Calu3 (cell line): ENCODE measurements at regions not wholly inside any gene's neighbourhood (a gene's known extent, or its start where the extent isn't known, plus 50 kb on each side); places are given as distances from the start of the nearest gene placed in this dataset.

Experiments
- BruUV-seq: library from RNA; stranded (reverse); fragments of 400-500 nt; replicated peaks from 2 replicates; lab custom pipeline; 2021; lab: Mats Ljungman, UMichigan
- CTCF ChIA-PET: fragments of 300-600 bp; sonication (Branson Sonifier 250); formaldehyde crosslinking; loops from one replicate; lab custom pipeline; 2022; ENCODE audit warnings: antibody characterized with exemption; lab: Charles Lee
- DNase-seq: peaks from one replicate; pipeline ENCODE4 v3.0.0; 2022
- H3K27ac Mint-ChIP-seq: one replicate; pipeline ENCODE4 v1.8.0; 2022; ENCODE audit warnings: mixed read lengths; ENCODE audit not compliant: unreplicated experiment
- H3K27me3 Mint-ChIP-seq: one replicate; pipeline ENCODE4 v1.8.0; 2022; ENCODE audit warnings: mixed read lengths; ENCODE audit not compliant: unreplicated experiment
- H3K36me3 Mint-ChIP-seq: one replicate; pipeline ENCODE4 v1.8.0; 2022; ENCODE audit warnings: mild to moderate bottlenecking, moderate library complexity, mixed read lengths; ENCODE audit not compliant: insufficient read depth, unreplicated experiment
- H3K4me1 Mint-ChIP-seq: one replicate; pipeline ENCODE4 v1.8.0; 2022; ENCODE audit warnings: mild to moderate bottlenecking, low read depth, mixed read lengths; ENCODE audit not compliant: unreplicated experiment
- H3K4me3 Mint-ChIP-seq: one replicate; pipeline ENCODE4 v1.8.0; 2022; ENCODE audit warnings: mild to moderate bottlenecking, low read depth, moderate library complexity, mixed read lengths; ENCODE audit not compliant: unreplicated experiment
- H3K9me3 Mint-ChIP-seq: one replicate; pipeline ENCODE4 v1.8.0; 2022; ENCODE audit warnings: low read depth, mixed read lengths; ENCODE audit not compliant: unreplicated experiment
- CTCF ChIP-seq: fragments of 200-600 bp; IDR thresholded peaks from one replicate; pipeline ENCODE4 v1.8.0; 2022; ENCODE audit warnings: antibody characterized with exemption; ENCODE audit not compliant: unreplicated experiment
- intact Hi-C: fragments of 100-400 bp; cut with micrococcal nuclease; formaldehyde crosslinking; loops from one replicate; pipeline ENCODE4 v1.10.0; 2022; ENCODE audit not compliant: unreplicated experiment

- no peak for DNase-seq
- Mint-ChIP-seq H3K4me1 (no peaks in the 10 kb centered on the region), H3K36me3 (no peaks in the 10 kb centered on the region), H3K27me3 (peaks cover 20% of the 10 kb centered on the region), H3K9me3 (no peaks in the 10 kb centered on the region), H3K4me3 (no peak overlapping the region), H3K27ac (no peak overlapping the region)
- TF ChIP-seq CTCF, result no peak
- BruUV-seq, result no TSS peak
- intact Hi-C loops, result no loop called here
- CTCF ChIA-PET, result interaction anchor here (0.7 kb wide), 2 partner anchors 88 to 261 kb away, joined by 3 to 4 read pairs; no protein-coding TSS in a partner anchor
Observed at GRCh38 chr20:20933142-20933958, 172.8 kb downstream of the LINC00237 start.

GRCh38 chr20:20932156-20932555 is 174.0 kb downstream of the LINC00237 start:
- no peak for TF ChIP-seq CTCF
- no peak overlapping the region for H3K4me3 Mint-ChIP-seq
- H3K27ac Mint-ChIP-seq, result no peak overlapping the region
- DNase-seq, result no peak
- no TSS peak for BruUV-seq
- no peaks in the 10 kb centered on the region for H3K4me1 Mint-ChIP-seq
- no peaks in the 10 kb centered on the region for H3K36me3 Mint-ChIP-seq
- intact Hi-C loops, result no loop called here
- H3K27me3 Mint-ChIP-seq, result peaks cover 20% of the 10 kb centered on the region
- CTCF ChIA-PET, result no interaction called here
- no peaks in the 10 kb centered on the region for H3K9me3 Mint-ChIP-seq

DNA sequence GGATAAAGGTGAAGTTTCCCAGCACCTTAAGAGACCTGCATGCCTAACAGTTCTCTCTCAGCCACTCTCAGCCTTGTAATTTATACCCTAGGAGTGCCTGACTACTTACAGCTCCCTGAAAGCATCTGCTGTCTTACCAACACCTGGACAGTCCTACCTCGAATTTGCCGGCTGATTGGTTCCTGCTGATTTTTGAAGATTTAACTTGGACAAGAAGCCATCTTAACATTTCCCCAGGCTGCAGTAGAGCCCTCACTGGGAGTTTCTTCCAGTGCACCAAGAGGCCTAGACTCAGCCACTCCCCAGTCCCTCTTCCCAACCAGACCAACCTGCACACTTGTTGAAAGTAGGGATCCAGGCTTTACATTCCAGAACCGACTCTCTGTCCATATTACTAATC is 174.5 kb downstream of the LINC00237 start:
- CTCF ChIA-PET, result no interaction called here
- peaks cover 20% of the 10 kb centered on the region for H3K27me3 Mint-ChIP-seq

DNA sequence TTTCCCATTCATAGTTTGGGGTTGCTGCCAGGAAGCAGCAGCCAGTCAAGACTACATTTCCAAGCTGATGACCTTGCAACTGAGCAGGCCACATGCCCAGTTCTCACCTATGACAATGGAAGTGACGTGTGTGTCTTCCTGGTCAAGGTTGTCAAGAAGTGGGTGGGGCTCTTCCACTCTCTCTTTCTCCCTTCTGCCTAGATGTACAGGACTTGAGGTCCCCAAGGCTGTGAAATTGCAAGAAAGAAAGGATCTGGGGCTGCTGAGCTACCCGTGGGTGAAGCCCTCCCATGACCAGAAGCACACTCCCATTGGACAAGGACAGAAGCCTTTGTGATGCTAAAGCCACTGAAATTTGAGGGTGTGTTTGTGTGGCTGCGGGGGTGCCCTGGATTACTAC is 175.1 kb downstream of the LINC00237 start:
- Mint-ChIP-seq H3K9me3 (no peaks in the 10 kb centered on the region), H3K4me3 (no peak overlapping the region), H3K27me3 (peaks cover 20% of the 10 kb centered on the region), H3K27ac (no peak overlapping the region), H3K4me1 (no peaks in the 10 kb centered on the region), H3K36me3 (no peaks in the 10 kb centered on the region)
- TF ChIP-seq CTCF, result no peak
- DNase-seq, result no peak
- CTCF ChIA-PET, result no interaction called here
- BruUV-seq, result no TSS peak
- intact Hi-C loops, result no loop called here

More for the DNA sequence above, 174.5 kb downstream of the LINC00237 start:
- no peaks in the 10 kb centered on the region for H3K9me3 Mint-ChIP-seq
- no peak overlapping the region for H3K27ac Mint-ChIP-seq
- TF ChIP-seq CTCF, result no peak
- H3K4me1 Mint-ChIP-seq, result no peaks in the 10 kb centered on the region
- no TSS peak for BruUV-seq
- DNase-seq, result no peak
- intact Hi-C loops, result no loop called here
- no peak overlapping the region for H3K4me3 Mint-ChIP-seq
- no peaks in the 10 kb centered on the region for H3K36me3 Mint-ChIP-seq
